Upper lobe of left lung (tissue), 6 donors: ENCODE measurements at regions not wholly inside any gene's neighbourhood (a gene's known extent, or its start where the extent isn't known, plus 50 kb on each side); places are given as distances from the start of the nearest gene placed in this dataset.

Experiments
- ATAC-seq, 2 donors: fragments of 200-7000 bp; cut with Tn5 transposase; one replicate each; pipeline ENCODE4 v1.9.1; 2022; ENCODE audit warnings: mild to moderate bottlenecking in 2 of 2, moderate library complexity in 2 of 2; ENCODE audit not compliant: low FRiP score in 2 of 2
- DNase-seq, 2 donors: peaks; one replicate each; pipeline ENCODE4 v3.0.0-alpha.2; 2019 to 2020
- H3K27ac ChIP-seq, 4 donors: fragments of 200-600 bp; sonication (generic); one replicate each; pipeline ENCODE4 v1.5.1; 2016 to 2019
- H3K27me3 ChIP-seq, 4 donors: fragments of 200-600 bp; sonication (generic); one replicate each; pipeline ENCODE4 v1.5.1; 2017 to 2019
- H3K36me3 ChIP-seq, 4 donors: fragments of 200-600 bp; sonication (generic); one replicate each; pipeline ENCODE4 v1.5.1; 2016 to 2019
- H3K4me1 ChIP-seq, 4 donors: fragments of 200-600 bp; sonication (generic); one replicate each; pipeline ENCODE4 v1.5.1; 2018 to 2019
- H3K4me3 ChIP-seq, 4 donors: fragments of 200-600 bp; sonication (generic); one replicate each; pipeline ENCODE4 v1.5.1; 2017 to 2019; ENCODE audit warnings: mild to moderate bottlenecking in 2 of 4, moderate library complexity in 1 of 4
- H3K9me3 ChIP-seq, 4 donors: fragments of 200-600 bp; sonication (generic); one replicate each; pipeline ENCODE4 v1.5.1; 2018 to 2019
- EP300 ChIP-seq, 4 donors: sonication (generic); formaldehyde crosslinking; IDR thresholded peaks; one replicate each; pipeline ENCODE4 v1.5.1; 2017; ENCODE audit warnings: antibody characterized with exemption in 4 of 4, control low read depth in 2 of 4
- POLR2A ChIP-seq, 4 donors: fragments of 450-650 bp; IDR thresholded peaks; one replicate each; pipeline ENCODE4 v1.5.1; 2016 to 2017; ENCODE audit warnings: antibody characterized with exemption in 4 of 4, mild to moderate bottlenecking in 2 of 4
- POLR2AphosphoS5 ChIP-seq, 2 donors: sonication (generic); formaldehyde crosslinking; IDR thresholded peaks; one replicate each; pipeline ENCODE4 v1.5.1; 2017; ENCODE audit warnings: antibody characterized with exemption in 2 of 2
- WGBS, 2 donors: methylation state at CpG; one replicate each; pipeline ENCODE4 v1.1.5; 2017 to 2018; 5-methylcytosine and 5-hydroxymethylcytosine counted together
- TF ChIP-seq, protein P1 (sequence below), 6 experiments: fragments of 450-650 bp in 4 of 6; fragments of 200-600 bp in 2 of 6; sonication (generic) in 2 of 6; IDR thresholded peaks; one replicate each; pipeline ENCODE4 v1.5.1; 2016 to 2019; ENCODE audit warnings: antibody characterized with exemption in 6 of 6
- donor health status: DM: no; HTN: no; CAD: no; lungs with moderate emphysema.
- donor health status: DM: no; HTN: yes; CAD: no; lungs with severe emphysema.

DNA sequence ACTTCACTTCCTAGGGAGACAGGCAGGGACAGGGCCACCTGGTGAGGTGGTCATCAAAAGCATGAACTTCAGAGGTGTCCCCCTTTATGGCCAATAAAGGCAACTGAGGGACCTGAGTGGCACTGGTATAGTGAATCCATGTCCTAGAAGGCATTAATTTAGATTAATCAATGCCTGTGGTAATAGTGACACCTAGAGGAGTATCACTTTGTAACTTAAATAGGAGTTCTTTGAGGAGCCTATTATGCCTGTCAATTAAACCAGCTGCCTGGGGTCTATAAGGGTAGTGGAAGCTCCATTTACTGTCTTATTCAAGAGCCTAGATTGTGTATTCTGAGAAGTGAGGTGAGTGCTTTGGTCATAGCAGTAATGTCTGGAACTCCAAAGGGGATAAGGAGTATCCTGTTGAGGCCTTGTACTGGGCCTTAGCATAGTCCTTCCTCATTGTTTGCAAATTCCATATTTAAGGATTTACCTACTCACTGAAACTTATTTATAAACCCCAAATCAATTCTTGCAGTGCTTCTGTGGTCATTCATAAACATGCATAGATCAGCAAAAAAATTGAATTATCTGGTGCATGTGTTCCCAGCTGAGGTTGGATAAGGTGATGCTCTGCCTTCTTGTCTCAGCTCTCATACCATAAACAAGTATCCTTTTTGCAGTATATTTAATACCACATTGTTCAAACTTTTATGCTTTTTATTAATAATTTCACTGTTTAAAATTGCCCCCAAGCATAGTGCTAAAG lies 213.8 kb upstream of the RADX start:
- no peak overlapping the region for H3K4me3 ChIP-seq
- DNase-seq (no peak), ATAC-seq (no peak)
- no peak for TF ChIP-seq EP300 (IDR thresholded peaks at IDR 0.05)
- TF ChIP-seq, protein P1, sequence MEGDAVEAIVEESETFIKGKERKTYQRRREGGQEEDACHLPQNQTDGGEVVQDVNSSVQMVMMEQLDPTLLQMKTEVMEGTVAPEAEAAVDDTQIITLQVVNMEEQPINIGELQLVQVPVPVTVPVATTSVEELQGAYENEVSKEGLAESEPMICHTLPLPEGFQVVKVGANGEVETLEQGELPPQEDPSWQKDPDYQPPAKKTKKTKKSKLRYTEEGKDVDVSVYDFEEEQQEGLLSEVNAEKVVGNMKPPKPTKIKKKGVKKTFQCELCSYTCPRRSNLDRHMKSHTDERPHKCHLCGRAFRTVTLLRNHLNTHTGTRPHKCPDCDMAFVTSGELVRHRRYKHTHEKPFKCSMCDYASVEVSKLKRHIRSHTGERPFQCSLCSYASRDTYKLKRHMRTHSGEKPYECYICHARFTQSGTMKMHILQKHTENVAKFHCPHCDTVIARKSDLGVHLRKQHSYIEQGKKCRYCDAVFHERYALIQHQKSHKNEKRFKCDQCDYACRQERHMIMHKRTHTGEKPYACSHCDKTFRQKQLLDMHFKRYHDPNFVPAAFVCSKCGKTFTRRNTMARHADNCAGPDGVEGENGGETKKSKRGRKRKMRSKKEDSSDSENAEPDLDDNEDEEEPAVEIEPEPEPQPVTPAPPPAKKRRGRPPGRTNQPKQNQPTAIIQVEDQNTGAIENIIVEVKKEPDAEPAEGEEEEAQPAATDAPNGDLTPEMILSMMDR (IDR thresholded peaks at IDR 0.05), result no peak
- no peak for TF ChIP-seq POLR2A (IDR thresholded peaks at IDR 0.05)
- TF ChIP-seq POLR2AphosphoS5 (IDR thresholded peaks at IDR 0.05), result no peak
- no peaks in the 10 kb centered on the region for H3K27me3 ChIP-seq
- H3K4me1 ChIP-seq, result no peaks in the 10 kb centered on the region
- no peaks in the 10 kb centered on the region for H3K9me3 ChIP-seq
- H3K36me3 ChIP-seq, result no peaks in the 10 kb centered on the region
- H3K27ac ChIP-seq, result no peak overlapping the region

DNA sequence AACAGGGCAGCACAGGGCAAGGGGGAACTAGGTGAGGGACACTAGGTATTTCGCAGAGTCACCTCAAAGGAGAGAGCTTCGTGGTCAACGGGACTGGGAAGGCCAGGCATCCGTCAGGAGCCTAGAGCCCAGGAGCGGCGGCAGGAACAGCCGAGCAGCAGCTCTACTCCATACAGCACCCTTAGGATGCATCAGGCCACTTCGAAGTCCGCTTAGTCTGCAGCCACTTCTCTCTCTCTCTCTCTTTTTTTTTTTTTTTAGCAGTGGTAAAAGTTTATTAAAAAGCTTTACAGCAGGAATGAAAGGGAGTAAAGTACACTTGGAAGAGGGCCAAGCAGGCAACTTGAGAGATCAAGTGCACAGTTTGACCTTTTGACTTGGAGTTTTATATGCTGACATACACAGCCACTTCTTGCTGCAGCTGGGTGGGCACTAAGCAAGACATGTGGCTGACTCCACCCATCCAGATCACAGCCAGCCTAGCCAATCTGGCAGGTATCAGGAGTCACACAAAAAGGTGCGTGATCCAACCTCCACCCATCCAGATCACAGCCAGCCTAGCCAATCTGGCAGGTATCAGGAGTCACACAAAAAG lies 209.7 kb upstream of the RADX start:
- Histone ChIP-seq H3K9me3 (no peaks in the 10 kb centered on the region), H3K36me3 (no peaks in the 10 kb centered on the region), H3K27ac (no peak overlapping the region), H3K4me1 (no peaks in the 10 kb centered on the region), H3K27me3 (no peaks in the 10 kb centered on the region), H3K4me3 (no peak overlapping the region)
- ATAC-seq (no peak), DNase-seq (peak in 1 of 2 donors; percentile 15)
- TF ChIP-seq, protein P1 (IDR thresholded peaks at IDR 0.05), result no peak
- TF ChIP-seq POLR2AphosphoS5 (IDR thresholded peaks at IDR 0.05), result no peak
- no peak for TF ChIP-seq POLR2A (IDR thresholded peaks at IDR 0.05)
- TF ChIP-seq EP300 (IDR thresholded peaks at IDR 0.05), result no peak
- WGBS, 2 donors, result 63 to 70% methylated on average over 8 to 10 of the region's 10 CpGs

DNA sequence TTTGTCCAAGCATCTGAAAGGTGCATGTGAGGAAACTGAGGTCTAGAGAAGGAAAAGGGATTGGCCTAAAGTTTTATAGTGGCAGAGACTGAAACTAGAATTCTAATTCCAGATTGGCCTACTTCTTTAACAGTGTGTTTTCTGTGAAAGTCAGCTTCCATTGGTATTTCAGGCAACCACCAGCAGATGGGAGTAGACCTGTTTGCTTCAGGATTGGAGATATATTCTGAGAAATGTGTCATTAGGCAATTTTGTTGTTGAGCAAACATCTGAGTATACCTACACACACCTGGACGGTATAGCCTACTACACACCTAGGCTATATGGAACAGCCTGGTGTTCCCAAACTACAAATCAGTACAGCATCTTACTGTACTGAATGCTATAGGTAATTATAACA lies 207.3 kb upstream of the RADX start:
- Histone ChIP-seq H3K4me3 (no peak overlapping the region), H3K36me3 (no peaks in the 10 kb centered on the region), H3K27ac (no peak overlapping the region), H3K4me1 (no peaks in the 10 kb centered on the region), H3K27me3 (no peaks in the 10 kb centered on the region), H3K9me3 (no peaks in the 10 kb centered on the region)
- DNase-seq, result no peak
- TF ChIP-seq POLR2AphosphoS5 (IDR thresholded peaks at IDR 0.05) (no peak), POLR2A (IDR thresholded peaks at IDR 0.05) (no peak), EP300 (IDR thresholded peaks at IDR 0.05) (no peak)
- TF ChIP-seq, protein P1 (IDR thresholded peaks at IDR 0.05), result no peak
- 65 to 90% methylated on average over 1 of the region's 1 CpG for WGBS, 2 donors
- ATAC-seq, result no peak

DNA sequence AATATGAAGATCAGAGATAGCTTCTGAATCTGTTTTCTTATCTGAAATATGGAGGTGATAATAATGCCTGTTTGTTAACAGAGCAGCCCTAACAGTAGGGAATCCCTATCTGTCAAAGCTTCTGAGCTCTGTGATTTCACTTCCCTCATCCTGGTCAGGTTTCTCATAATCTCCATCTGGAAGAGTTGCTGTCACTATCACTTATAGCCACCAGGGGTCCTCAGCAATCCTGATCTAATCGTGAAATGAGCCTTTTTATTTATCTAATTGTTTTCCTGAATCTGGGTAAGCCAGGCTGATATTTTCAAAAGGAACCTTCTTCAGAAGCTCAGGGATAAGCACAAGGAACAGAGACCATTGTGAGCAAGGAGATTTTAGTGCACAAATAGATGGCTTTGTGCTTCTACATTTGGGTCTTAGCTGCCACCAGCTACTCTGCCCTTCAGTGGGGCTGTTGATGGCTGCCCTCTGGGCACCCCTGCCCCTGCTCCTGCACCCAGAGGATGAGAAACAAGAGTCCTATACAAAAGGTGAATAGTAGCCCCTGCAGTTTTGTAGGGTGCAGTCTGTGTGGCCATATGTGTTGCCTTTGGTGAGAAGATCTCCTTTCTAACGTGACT lies 196.4 kb upstream of the RADX start:
- Histone ChIP-seq H3K27ac (no peak overlapping the region), H3K9me3 (no peaks in the 10 kb centered on the region), H3K27me3 (no peaks in the 10 kb centered on the region), H3K36me3 (no peaks in the 10 kb centered on the region), H3K4me3 (no peak overlapping the region), H3K4me1 (no peaks in the 10 kb centered on the region)
- DNase-seq (no peak), ATAC-seq (no peak)
- WGBS, 2 donors, result 0 to 40% methylated on average over 1 to 2 of the region's 2 CpGs
- TF ChIP-seq POLR2AphosphoS5 (IDR thresholded peaks at IDR 0.05) (no peak), POLR2A (IDR thresholded peaks at IDR 0.05) (no peak), EP300 (IDR thresholded peaks at IDR 0.05) (no peak)
- TF ChIP-seq, protein P1 (IDR thresholded peaks at IDR 0.05), result peak in 5 of 6 experiments; percentile 15 to 58 (median 36)
